ENCODE measurements at regions not wholly inside any gene's neighbourhood (a gene's known extent, or its start where the extent isn't known, plus 50 kb on each side); places are given as distances from the start of the nearest gene placed in this dataset.

GRCh38 chr2:239662413-239663120 is 261.7 kb upstream of the HDAC4 start:
- TF ChIP-seq POLR2A (IDR thresholded peaks at IDR 0.05), result no peak
- no peak for TF ChIP-seq CTCF (IDR thresholded peaks at IDR 0.05)
- no peak for TF ChIP-seq EP300 (IDR thresholded peaks at IDR 0.05; ENCODE audit: low read depth)
- no peak for TF ChIP-seq POLR2AphosphoS5 (IDR thresholded peaks at IDR 0.05)
